DOHH2 (cell line): ENCODE measurements at regions not wholly inside any gene's neighbourhood (a gene's known extent, or its start where the extent isn't known, plus 50 kb on each side); places are given as distances from the start of the nearest gene placed in this dataset.

ENCODE experiments used
- H3F3A ChIP-seq: fragments of 200-600 bp; sonication (generic), shearing (Covaris generic); 2 replicates; pipeline ENCODE4 v1.6.0; 2016; ENCODE audit warnings: antibody characterized with exemption, mild to moderate bottlenecking; ENCODE audit not compliant: control insufficient read depth, insufficient read depth
- H3K27ac ChIP-seq: fragments of 200-600 bp; sonication (generic); 2 replicates; pipeline ENCODE4 v1.5.1; 2014; ENCODE audit warnings: low read depth, mild to moderate bottlenecking, low read length, moderate library complexity
- H3K27me3 ChIP-seq: fragments of 200-600 bp; sonication (generic); 2 replicates; pipeline ENCODE4 v1.6.1; 2014; ENCODE audit warnings: mild to moderate bottlenecking, low read length, mixed read lengths; ENCODE audit not compliant: control insufficient read depth
- H3K36me3 ChIP-seq: fragments of 200-600 bp; sonication (generic); 2 replicates; pipeline ENCODE4 v1.6.1; 2014; ENCODE audit warnings: mild to moderate bottlenecking, low read length, moderate library complexity, mixed read lengths; ENCODE audit not compliant: control insufficient read depth
- H3K4me1 ChIP-seq: fragments of 200-600 bp; sonication (generic); 2 replicates; pipeline ENCODE4 v1.6.1; 2014; ENCODE audit warnings: mild to moderate bottlenecking, low read length, mixed read lengths; ENCODE audit not compliant: control insufficient read depth
- H3K4me2 ChIP-seq: fragments of 200-600 bp; sonication (generic); 2 replicates; pipeline ENCODE4 v1.6.0; 2014; ENCODE audit warnings: mild to moderate bottlenecking, low read length, moderate library complexity
- H3K4me3 ChIP-seq: fragments of 200-600 bp; sonication (generic); 2 replicates; pipeline ENCODE4 v1.5.1; 2014; ENCODE audit warnings: mild to moderate bottlenecking, low read length, mixed read lengths
- H3K79me2 ChIP-seq: fragments of 200-600 bp; sonication (generic); 2 replicates; pipeline ENCODE4 v1.6.1; 2014; ENCODE audit warnings: mild to moderate bottlenecking, low read length, mixed read lengths; ENCODE audit not compliant: control insufficient read depth
- H3K9me2 ChIP-seq: fragments of 200-600 bp; sonication (generic); replicated peaks from 2 replicates; pipeline ENCODE4 v1.6.1; 2014; ENCODE audit warnings: mild to moderate bottlenecking, low read length, mixed read lengths; ENCODE audit not compliant: control insufficient read depth
- H3K9me3 ChIP-seq: fragments of 200-600 bp; sonication (generic); 2 replicates; pipeline ENCODE4 v1.6.1; 2014; ENCODE audit warnings: antibody characterized with exemption, low read length, mixed read lengths; ENCODE audit not compliant: control insufficient read depth, insufficient read depth
- H4K20me1 ChIP-seq: fragments of 200-600 bp; sonication (generic); 2 replicates; pipeline ENCODE4 v1.6.0; 2014; ENCODE audit warnings: low read depth, mild to moderate bottlenecking, antibody characterized with exemption, low read length, moderate library complexity; ENCODE audit not compliant: control insufficient read depth, insufficient read depth
- EZH2phosphoT487 ChIP-seq: fragments of 200-600 bp; sonication (generic); IDR thresholded peaks from 2 replicates; pipeline ENCODE4 v1.6.1; 2017; ENCODE audit warnings: borderline replicate concordance, mild to moderate bottlenecking, antibody characterized with exemption, low read length, moderate library complexity, mixed read lengths
- TF ChIP-seq, protein P1 (sequence below): fragments of 200-600 bp; sonication (generic); IDR thresholded peaks from one replicate; pipeline ENCODE4 v1.5.1; 2014; ENCODE audit warnings: antibody characterized with exemption, mild to moderate bottlenecking, low read depth, low read length; ENCODE audit not compliant: poor library complexity, severe bottlenecking

DNA sequence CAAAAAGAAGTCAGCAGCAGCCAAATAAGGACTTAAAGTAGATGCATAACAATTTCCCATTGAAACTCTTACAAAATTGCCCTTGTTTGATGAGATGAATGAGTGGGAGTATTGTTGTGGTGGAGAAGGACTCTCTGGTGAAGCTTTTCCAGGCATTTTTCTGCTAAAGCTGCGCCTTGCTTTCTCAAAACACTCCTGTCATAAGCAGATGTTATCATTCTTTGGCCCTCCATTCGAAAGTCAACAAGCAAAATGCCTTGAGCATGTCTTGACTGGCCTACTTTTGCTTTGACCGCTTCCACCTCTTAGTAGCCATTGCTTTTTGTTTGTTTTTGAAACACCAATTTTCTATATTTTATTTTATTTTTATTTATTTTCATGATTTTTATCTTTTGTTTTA lies 340.9 kb upstream of the FGF13 start:
- Histone ChIP-seq H3K36me3 (no peaks in the 10 kb centered on the region), H3K4me3 (no peak overlapping the region), H3K4me1 (no peaks in the 10 kb centered on the region), H3K4me2 (no peak overlapping the region), H3K9me3 (no peaks in the 10 kb centered on the region), H3K79me2 (no peaks in the 10 kb centered on the region), H3K27ac (no peak overlapping the region), H3K27me3 (no peaks in the 10 kb centered on the region), H3K9me2 (no peaks in the 10 kb centered on the region), H4K20me1 (no peaks in the 10 kb centered on the region), H3F3A (no peaks in the 10 kb centered on the region)
- no peak for TF ChIP-seq EZH2phosphoT487
- TF ChIP-seq, protein P1, sequence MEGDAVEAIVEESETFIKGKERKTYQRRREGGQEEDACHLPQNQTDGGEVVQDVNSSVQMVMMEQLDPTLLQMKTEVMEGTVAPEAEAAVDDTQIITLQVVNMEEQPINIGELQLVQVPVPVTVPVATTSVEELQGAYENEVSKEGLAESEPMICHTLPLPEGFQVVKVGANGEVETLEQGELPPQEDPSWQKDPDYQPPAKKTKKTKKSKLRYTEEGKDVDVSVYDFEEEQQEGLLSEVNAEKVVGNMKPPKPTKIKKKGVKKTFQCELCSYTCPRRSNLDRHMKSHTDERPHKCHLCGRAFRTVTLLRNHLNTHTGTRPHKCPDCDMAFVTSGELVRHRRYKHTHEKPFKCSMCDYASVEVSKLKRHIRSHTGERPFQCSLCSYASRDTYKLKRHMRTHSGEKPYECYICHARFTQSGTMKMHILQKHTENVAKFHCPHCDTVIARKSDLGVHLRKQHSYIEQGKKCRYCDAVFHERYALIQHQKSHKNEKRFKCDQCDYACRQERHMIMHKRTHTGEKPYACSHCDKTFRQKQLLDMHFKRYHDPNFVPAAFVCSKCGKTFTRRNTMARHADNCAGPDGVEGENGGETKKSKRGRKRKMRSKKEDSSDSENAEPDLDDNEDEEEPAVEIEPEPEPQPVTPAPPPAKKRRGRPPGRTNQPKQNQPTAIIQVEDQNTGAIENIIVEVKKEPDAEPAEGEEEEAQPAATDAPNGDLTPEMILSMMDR = no peak

DNA sequence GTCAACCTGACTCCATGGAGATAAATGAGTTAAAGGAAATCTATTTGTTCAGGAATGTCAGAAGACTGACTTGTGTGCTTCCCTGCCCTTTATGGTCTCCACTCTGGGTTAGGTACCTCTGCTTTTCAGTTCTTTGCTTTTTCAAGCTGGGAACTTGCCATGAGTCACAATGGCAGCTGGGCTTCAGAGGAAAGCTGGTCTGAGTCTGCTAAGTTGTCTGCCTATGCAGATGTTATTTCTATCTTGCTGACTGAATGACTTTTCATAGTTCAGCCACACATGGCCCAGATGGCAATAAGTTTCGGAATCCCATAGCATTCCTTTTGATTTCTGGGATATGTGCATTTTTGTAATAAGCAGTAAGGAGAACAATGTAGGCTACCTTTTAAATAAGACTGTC lies 337.9 kb upstream of the FGF13 start:
- H3K27ac ChIP-seq = no peak overlapping the region
- H3K79me2 ChIP-seq = no peaks in the 10 kb centered on the region
- no peaks in the 10 kb centered on the region for H3K27me3 ChIP-seq
- no peaks in the 10 kb centered on the region for H4K20me1 ChIP-seq
- no peak overlapping the region for H3K4me3 ChIP-seq
- H3K9me3 ChIP-seq = no peaks in the 10 kb centered on the region
- TF ChIP-seq EZH2phosphoT487 = no peak
- TF ChIP-seq, protein P1 = no peak
- no peaks in the 10 kb centered on the region for H3K4me1 ChIP-seq
- no peak overlapping the region for H3K4me2 ChIP-seq
- no peaks in the 10 kb centered on the region for H3K9me2 ChIP-seq
- H3K36me3 ChIP-seq = no peaks in the 10 kb centered on the region
- no peaks in the 10 kb centered on the region for H3F3A ChIP-seq

DNA sequence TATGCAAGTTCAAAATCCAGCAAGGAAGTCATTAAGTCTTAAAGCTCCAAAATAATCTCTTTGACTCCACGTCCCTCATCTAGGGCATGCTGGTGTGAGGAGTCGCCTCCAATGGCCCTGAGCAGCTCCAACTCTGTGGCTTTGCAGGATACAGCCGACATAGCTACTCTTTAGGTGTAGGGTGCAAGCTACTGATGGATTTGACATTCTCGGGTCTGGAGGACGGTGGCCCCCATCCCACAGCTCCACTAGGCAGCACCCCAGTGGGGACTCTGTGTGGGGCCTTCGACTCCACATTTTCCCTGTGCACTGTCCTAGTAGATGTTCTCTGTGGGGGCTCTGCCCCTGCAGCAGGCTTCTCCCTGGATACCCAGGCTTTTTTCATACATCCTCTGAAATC lies 333.2 kb upstream of the FGF13 start:
- H3K36me3 ChIP-seq = no peaks in the 10 kb centered on the region
- H3K4me1 ChIP-seq = no peaks in the 10 kb centered on the region
- H4K20me1 ChIP-seq = no peaks in the 10 kb centered on the region
- H3F3A ChIP-seq = no peaks in the 10 kb centered on the region
- H3K9me2 ChIP-seq = no peaks in the 10 kb centered on the region
- H3K4me3 ChIP-seq = no peak overlapping the region
- no peak for TF ChIP-seq EZH2phosphoT487
- H3K27ac ChIP-seq = no peak overlapping the region
- H3K27me3 ChIP-seq = no peaks in the 10 kb centered on the region
- H3K4me2 ChIP-seq = no peak overlapping the region
- H3K9me3 ChIP-seq = no peaks in the 10 kb centered on the region
- H3K79me2 ChIP-seq = no peaks in the 10 kb centered on the region

DNA sequence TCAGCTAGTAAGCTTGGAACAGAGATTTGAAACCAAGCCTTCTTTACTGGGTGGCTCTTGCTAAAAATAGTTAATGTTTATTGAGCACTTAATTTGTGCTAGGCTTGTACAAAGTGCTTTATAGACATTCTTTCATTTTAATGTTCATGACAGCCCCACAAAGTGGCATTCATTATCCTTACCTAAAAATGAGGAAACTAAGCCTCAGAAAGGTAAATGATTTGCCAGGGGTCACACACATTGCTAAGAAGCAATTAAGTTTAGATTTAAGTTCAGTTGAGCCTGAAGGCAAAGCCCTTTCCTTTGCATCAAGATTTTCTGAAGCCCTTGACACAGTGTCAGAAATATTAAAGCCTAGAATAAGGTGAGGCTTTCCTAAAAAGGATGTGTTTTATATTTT lies 327.5 kb upstream of the FGF13 start:
- no peak overlapping the region for H3K4me2 ChIP-seq
- no peak for TF ChIP-seq EZH2phosphoT487
- TF ChIP-seq, protein P1 = no peak
- H3K9me2 ChIP-seq = no peaks in the 10 kb centered on the region
- no peaks in the 10 kb centered on the region for H3F3A ChIP-seq
- no peak overlapping the region for H3K4me3 ChIP-seq
- H3K4me1 ChIP-seq = no peaks in the 10 kb centered on the region
- H4K20me1 ChIP-seq = no peaks in the 10 kb centered on the region
- H3K36me3 ChIP-seq = no peaks in the 10 kb centered on the region
- H3K27ac ChIP-seq = no peak overlapping the region
- H3K79me2 ChIP-seq = no peaks in the 10 kb centered on the region
- H3K27me3 ChIP-seq = no peaks in the 10 kb centered on the region
- no peaks in the 10 kb centered on the region for H3K9me3 ChIP-seq
